ENCODE measurements at regions not wholly inside any gene's neighbourhood (a gene's known extent, or its start where the extent isn't known, plus 50 kb on each side); places are given as distances from the start of the nearest gene placed in this dataset.

DNA sequence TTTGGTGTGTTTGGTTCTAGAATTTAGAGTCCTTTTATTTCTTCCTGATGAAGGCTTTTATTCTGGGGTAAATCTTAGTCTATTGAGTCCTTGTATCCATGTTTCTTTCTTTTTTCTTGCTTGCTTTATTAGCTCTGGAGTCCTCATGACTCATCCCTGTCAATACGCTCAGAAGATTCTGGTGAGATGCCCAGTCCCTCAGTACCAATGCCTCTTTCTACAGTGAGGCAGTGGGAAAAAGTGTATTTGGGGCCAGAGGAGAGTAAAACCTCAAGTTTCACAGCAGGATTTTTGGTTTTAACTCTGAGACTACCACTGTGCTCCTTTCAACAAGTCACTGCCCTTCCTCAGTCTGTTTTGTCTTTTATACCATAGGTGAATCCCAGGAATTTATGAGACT lies 368.0 kb downstream of the GBA3 start (continued):
- TF ChIP-seq, protein P1, sequence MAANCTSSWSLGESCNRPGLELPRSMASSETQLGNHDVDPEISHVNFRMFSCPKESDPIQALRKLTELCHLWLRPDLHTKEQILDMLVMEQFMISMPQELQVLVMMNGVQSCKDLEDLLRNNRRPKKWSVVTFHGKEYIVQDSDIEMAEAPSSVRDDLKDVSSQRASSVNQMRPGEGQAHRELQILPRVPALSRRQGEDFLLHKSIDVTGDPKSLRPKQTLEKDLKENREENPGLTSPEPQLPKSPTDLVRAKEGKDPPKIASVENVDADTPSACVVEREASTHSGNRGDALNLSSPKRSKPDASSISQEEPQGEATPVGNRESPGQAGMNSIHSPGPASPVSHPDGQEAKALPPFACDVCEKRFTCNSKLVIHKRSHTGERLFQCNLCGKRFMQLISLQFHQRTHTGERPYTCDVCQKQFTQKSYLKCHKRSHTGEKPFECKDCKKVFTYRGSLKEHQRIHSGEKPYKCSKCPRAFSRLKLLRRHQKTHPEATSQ (CRISPR knock-in tag; IDR thresholded peaks at IDR 0.05; ENCODE audit: borderline replicate concordance): no peak
- TF ChIP-seq, protein P2, sequence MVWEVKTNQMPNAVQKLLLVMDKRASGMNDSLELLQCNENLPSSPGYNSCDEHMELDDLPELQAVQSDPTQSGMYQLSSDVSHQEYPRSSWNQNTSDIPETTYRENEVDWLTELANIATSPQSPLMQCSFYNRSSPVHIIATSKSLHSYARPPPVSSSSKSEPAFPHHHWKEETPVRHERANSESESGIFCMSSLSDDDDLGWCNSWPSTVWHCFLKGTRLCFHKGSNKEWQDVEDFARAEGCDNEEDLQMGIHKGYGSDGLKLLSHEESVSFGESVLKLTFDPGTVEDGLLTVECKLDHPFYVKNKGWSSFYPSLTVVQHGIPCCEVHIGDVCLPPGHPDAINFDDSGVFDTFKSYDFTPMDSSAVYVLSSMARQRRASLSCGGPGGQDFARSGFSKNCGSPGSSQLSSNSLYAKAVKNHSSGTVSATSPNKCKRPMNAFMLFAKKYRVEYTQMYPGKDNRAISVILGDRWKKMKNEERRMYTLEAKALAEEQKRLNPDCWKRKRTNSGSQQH (CRISPR knock-in tag; IDR thresholded peaks at IDR 0.05; ENCODE audit: low read depth): no peak
- TF ChIP-seq ZNF614 (CRISPR knock-in tag; IDR thresholded peaks at IDR 0.05; ENCODE audit: borderline replicate concordance) (no peak), EHMT2 (IDR thresholded peaks at IDR 0.05; ENCODE audit: borderline replicate concordance, low read depth, low read length) (no peak)

DNA sequence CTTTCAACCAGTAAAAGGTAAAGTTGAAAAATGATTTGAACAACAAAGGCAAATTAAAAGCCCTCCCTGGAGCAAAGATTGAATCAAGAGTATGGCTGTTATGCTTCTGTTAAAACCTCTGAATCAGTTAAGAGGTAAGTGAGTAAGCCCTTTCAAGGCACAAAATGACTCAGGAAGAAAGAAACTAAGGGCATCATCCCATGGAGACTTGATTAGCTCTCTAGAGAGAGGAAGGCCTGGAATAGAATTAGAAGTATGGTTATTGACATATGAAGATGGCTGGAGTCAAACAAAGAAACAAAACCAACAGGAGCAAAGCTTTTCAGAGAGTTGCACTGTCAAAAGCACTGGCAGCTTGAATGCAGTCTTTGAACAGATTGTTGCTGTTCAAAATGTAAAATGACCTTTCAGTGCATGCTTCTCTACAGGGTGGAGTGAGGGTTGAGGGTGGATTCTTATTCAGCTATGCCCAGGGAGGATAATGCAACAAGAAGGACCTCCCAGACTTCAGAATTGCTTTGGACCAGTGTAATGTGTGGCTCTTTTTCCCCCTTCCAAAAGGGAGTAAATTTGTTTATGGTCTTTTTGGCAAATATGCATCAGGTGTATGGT lies 365.5 kb downstream of the GBA3 start:
- Histone ChIP-seq H3K4me3 (replicated peaks in 1 of 3; ENCODE audit: insufficient read depth in 1 of 3, low read depth in 2 of 3, low read length in 3 of 3) (no peak overlapping the region), H2AFZ (ENCODE audit: low read length) (no peak overlapping the region), H3K27me3 (ENCODE audit: control insufficient read depth in 1 of 2, insufficient read depth in 2 of 2, low read length in 2 of 2) (no peaks in the 10 kb centered on the region), H3K9ac (ENCODE audit: insufficient read depth, low read depth, low read length) (no peak overlapping the region), H3K4me1 (ENCODE audit: insufficient read depth, low read length) (0 out of 2 replicates have a peak, but pooled peaks cover 7% of the 10 kb centered on the region), H3K79me2 (ENCODE audit: insufficient read depth, low read length) (no peaks in the 10 kb centered on the region), H3K9me3 (ENCODE audit: low read length) (no peaks in the 10 kb centered on the region), H3K36me3 (replicated peaks in 1 of 2; ENCODE audit: control insufficient read depth in 1 of 2, insufficient read depth in 2 of 2, low read length in 2 of 2) (no peaks in the 10 kb centered on the region), H3K4me2 (ENCODE audit: low read depth, low read length) (no peak overlapping the region), H3K27ac (ENCODE audit: extremely low read length, insufficient read depth, low read length) (no peak overlapping the region), H4K20me1 (ENCODE audit: insufficient read depth, low read length) (no peaks in the 10 kb centered on the region)
- FAIRE-seq: no peak
- intact Hi-C loops (cut with micrococcal nuclease; ENCODE audit: unreplicated experiment) (no loop called here), in situ Hi-C loops (cut with HindIII; ENCODE audit: extremely low pct_ligation_motif_present, low pct_unique_long_range_greater_than_20kb) (no loop called here)
- BruUV-seq (replicated peaks): no TSS peak
- ChIA-PET POLR2A (no interaction called here), CTCF (ENCODE audit: low intra/inter-chr PET ratio, low total read pairs) (no interaction called here)
- DNase-seq (ENCODE audit: low spot score): no peak
- ATAC-seq: no peak
- no peak for TF ChIP-seq RBFOX2 (IDR thresholded peaks at IDR 0.05; ENCODE audit: low read depth, low read length)
- TF ChIP-seq, protein P3, sequence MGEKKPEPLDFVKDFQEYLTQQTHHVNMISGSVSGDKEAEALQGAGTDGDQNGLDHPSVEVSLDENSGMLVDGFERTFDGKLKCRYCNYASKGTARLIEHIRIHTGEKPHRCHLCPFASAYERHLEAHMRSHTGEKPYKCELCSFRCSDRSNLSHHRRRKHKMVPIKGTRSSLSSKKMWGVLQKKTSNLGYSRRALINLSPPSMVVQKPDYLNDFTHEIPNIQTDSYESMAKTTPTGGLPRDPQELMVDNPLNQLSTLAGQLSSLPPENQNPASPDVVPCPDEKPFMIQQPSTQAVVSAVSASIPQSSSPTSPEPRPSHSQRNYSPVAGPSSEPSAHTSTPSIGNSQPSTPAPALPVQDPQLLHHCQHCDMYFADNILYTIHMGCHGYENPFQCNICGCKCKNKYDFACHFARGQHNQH (CRISPR knock-in tag; IDR thresholded peaks at IDR 0.05): no peak
- TF ChIP-seq KDM5B (CRISPR knock-in tag; IDR thresholded peaks at IDR 0.05; ENCODE audit: borderline replicate concordance): no peak
- TF ChIP-seq, protein P4, sequence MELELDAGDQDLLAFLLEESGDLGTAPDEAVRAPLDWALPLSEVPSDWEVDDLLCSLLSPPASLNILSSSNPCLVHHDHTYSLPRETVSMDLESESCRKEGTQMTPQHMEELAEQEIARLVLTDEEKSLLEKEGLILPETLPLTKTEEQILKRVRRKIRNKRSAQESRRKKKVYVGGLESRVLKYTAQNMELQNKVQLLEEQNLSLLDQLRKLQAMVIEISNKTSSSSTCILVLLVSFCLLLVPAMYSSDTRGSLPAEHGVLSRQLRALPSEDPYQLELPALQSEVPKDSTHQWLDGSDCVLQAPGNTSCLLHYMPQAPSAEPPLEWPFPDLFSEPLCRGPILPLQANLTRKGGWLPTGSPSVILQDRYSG (CRISPR knock-in tag; IDR thresholded peaks at IDR 0.05): no peak

All from HepG2 (cell line).